ENCODE measurements at regions not wholly inside any gene's neighbourhood (a gene's known extent, or its start where the extent isn't known, plus 50 kb on each side); places are given as distances from the start of the nearest gene placed in this dataset.

DNA sequence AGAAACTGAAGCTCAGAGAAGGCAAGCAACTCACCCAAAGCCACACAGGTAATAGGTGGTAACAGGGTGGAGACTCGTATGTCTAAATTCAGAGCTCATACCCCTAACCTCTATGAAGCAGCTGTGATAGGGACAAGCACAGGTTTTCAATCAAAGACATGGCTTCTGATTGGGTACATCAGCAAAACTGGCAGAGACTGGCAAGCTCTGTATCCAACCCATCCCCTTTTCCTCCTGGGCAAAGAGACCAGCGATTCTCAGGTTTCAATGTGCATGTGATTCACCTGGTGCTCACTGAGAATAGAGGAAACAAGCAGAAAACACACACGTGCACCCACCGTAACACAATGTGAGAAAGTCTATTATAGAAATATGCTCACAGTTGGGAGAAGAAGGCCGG is 153.0 kb downstream of the SMIM20 start:
- TF ChIP-seq, protein P1, sequence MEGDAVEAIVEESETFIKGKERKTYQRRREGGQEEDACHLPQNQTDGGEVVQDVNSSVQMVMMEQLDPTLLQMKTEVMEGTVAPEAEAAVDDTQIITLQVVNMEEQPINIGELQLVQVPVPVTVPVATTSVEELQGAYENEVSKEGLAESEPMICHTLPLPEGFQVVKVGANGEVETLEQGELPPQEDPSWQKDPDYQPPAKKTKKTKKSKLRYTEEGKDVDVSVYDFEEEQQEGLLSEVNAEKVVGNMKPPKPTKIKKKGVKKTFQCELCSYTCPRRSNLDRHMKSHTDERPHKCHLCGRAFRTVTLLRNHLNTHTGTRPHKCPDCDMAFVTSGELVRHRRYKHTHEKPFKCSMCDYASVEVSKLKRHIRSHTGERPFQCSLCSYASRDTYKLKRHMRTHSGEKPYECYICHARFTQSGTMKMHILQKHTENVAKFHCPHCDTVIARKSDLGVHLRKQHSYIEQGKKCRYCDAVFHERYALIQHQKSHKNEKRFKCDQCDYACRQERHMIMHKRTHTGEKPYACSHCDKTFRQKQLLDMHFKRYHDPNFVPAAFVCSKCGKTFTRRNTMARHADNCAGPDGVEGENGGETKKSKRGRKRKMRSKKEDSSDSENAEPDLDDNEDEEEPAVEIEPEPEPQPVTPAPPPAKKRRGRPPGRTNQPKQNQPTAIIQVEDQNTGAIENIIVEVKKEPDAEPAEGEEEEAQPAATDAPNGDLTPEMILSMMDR (IDR thresholded peaks at IDR 0.05): no peak

DNA sequence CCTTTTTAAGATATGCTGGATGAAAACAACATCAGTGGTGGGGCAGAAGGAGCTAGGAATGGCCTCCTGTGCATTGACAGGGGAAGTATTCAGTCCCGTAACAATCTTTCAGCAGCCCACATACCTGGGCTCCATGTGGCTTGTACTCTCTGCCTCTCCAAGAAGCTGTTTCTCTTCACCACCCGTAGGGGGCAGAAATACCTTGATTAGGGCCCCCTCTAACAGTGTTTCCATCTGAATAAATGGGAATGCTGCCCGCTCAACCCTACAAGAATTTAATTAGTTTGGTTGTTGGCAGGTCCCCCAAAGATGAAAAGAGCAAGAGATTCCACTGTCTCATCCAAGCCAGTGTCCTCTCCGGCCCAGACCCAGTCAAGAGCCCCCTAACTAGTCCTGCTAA is 155.2 kb downstream of the SMIM20 start:
- TF ChIP-seq, protein P1 (IDR thresholded peaks at IDR 0.05): peak; percentile 53

DNA sequence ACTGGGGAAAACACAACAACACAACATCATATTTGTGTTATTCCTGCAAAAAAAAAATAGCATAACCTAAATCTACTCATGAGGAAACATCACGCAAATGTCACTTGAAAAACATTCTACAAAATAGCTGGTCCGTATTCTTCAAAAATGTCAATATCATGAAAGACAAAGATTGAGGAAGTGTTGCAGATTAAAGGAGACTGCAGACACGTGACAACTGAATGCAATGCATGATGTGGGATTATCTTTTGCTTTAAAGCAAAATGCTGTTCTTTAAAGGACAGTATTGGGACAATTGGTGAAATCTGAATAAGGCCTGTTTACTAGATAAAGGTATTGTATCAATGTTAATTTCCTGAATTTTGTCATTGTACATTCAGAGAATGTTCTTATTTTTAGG is 157.7 kb downstream of the SMIM20 start:
- TF ChIP-seq, protein P1 (IDR thresholded peaks at IDR 0.05): no peak

DNA sequence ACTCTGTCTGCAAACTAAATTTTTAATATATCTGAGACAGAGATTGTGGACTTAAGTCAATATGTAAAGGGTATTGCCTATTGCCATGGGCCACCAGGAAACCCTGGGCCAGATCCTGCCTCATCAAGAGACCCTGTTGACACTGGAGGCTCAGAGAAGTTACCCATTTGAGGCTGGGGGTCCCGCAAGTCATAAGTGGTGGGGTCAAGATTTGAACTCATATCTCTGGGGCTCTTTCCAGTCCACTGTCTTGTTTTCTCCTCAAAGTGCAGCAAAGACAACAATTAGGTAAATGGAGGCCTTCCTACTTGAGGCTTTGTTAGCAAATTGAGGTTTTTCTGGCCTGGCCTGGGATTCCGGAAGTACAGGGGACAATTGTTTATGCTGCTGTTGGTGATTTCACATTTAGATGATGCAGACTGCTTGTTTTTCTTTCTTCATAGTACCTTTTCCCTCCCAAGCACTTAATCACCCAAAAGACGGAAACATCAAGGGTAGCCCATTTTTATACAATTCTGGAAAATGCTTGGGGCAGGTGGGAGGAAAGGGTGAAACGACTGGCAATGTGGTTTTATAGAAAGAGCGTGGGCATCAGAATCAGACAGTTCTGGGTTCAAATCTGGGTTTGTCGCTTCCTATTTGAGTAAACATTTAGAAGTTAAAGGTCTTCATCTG is 160.0 kb downstream of the SMIM20 start:
- TF ChIP-seq, protein P1 (IDR thresholded peaks at IDR 0.05): no peak

DNA sequence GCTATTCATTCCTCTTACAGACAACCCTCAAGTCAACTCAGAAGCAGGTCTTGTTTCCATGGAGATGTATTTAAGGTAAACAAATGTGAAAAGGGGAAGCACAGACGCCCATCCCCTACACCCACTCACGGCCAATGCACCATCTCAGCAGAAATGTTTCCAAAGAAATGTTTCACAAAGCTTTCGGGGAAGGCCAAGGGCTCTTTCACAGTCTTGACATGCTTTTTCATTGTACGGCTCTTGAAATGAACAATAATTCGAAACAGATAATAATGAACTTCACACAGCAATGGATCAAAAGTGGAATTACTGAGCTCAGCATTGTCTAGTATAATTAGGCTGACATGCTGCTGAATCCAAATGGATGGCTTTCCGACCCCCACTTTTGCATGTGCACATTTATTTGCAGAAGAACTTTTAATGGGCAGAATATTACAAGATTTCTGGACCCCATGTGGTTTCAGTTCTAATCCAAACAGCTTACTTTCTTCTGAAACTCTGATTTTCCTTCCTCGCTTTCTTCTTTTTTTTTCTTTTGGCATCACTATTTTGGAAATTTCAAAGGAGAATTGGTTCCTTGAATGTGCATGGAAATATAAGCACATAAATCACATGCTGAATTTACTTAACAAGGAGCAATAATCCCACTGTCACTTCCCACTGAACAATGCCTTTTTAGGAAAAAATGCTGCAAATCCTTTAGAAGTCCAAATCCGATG is 160.9 kb downstream of the SMIM20 start:
- TF ChIP-seq, protein P1 (IDR thresholded peaks at IDR 0.05): no peak

DNA sequence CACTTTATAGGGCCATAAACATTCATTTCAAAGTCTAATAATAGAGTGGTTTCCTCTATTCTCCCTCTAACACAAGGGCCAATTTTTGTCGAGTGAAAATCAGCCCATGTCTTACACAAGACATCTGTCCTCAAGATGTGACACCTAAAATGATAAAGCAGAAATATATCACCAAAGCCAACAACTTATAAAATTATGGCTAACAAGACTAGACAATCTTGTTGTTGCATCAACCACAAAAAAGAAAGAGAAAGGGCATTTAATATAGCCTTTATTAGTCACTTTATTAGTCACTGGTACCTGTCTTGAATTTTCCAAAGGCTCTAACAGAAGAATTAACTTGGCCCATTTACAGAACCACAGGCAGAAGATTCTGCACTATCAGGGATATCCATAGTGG is 161.6 kb downstream of the SMIM20 start:
- TF ChIP-seq, protein P1 (IDR thresholded peaks at IDR 0.05): no peak

DNA sequence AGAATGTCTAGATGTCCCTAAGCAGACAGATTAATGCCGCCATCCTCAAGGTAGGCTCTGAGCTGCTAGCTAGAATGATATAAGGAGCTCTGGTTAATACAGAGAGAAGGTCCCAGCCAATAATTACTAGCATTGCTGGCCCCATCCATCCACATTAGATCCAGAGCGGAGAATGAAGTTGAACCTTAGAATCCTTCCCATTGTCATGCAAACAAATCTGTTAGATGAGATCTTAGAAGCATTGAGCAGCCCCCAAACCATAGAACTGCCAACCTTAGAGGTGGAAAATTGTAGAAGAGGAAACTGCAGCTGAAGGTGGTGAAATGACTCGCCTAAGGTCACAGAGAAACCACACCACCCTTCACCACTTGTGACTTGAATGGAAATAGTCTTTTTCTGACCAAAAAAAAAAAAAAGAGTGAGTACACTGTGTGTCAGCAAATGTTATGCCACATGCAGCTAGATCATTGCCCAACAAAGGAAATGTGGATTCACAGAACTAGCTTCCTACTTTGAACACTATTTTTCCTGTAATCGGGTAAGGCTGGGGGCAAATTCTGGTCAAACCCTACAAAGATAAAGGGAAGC is 162.1 kb downstream of the SMIM20 start:
- TF ChIP-seq, protein P1 (IDR thresholded peaks at IDR 0.05): no peak
